DMS53 treated with DMSO at 0.1 percent for 48 hours (cell line): ENCODE measurements at regions not wholly inside any gene's neighbourhood (a gene's known extent, or its start where the extent isn't known, plus 50 kb on each side); places are given as distances from the start of the nearest gene placed in this dataset.

Experiments
- DNase-seq: peaks from one replicate; lab custom pipeline; 2025; ENCODE audit not compliant: unreplicated experiment; lab: John Stamatoyannopoulos, UW

DNA sequence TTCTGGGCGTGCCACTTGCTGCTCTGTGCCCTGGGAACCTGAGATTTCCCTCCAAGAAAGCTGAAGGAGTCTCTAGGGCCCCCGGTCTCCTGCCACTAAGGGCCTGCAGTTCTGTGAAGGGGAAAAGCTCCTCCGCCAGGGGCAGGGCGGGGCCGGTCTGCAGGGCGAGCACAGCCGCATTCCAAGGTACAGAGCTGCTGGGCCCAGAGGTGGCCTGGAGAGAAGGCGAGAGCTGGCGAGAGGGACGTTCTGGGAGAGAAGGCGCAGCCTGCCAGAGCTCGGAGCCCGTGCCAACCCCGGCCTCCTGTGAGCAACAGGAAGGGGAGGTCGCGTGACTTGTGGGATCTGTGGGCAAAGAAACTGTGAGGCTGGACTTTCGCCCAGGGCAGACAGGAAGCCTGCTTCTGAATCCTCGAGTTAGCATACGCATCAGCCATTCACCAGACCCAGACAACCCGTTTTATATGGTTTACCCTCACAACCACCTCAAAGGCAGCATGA is 500.4 kb downstream of the SHQ1 start:
- DNase-seq, result no peak

- DNase-seq, result no peak
Measured at GRCh38 chr3:72346526-72346926, 501.7 kb downstream of the SHQ1 start.

DNA sequence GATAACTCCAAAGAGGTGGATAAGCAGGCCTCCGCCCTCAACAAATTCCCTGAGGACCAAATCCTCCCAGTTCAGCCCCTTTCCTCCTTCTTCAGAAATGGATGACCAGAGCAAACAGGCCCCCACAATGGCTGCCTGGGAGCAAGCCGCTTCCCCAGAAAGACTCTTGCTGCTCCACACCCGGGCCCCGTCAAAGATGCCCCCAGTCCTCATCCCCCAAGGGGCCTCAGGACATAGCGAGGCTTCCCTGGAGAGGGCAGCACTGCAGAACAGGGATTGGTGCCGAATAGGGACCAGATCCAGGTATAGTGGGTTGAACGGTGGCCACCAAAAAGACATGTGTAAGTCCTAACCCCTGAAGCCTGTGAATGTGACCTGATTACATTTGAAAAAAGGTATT is 502.3 kb downstream of the SHQ1 start:
- DNase-seq, result no peak

DNA sequence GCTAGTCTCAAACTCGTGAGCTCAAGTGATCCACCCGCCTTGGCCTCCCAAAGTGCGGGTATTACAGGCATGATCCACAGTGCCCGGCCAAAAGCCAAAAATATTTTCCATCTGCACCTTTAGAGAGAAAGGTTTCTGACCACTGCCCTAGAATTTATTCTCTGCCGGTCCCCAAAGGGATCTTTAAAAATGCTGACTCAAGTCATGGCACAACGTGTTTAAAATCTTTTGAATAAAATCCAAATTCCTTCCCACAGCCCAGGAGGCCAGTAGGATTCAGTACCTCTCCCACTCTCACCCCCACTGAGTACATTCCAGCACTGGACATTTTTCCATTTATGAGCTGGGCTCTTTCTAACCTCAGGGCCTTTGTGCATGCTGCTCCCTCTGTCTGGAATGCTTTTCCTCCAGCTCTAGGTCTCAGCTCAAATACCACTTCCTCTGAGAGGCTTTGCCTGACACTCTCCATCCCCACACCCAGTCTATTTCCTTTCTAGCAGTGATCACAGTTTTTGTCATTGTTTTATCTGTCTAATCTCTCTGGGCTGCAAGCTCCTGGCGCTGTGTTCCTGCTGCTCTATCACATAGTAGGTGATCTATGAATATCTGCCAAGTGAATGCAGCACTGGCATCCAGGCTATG is 502.9 kb downstream of the SHQ1 start:
- DNase-seq, result no peak

DNA sequence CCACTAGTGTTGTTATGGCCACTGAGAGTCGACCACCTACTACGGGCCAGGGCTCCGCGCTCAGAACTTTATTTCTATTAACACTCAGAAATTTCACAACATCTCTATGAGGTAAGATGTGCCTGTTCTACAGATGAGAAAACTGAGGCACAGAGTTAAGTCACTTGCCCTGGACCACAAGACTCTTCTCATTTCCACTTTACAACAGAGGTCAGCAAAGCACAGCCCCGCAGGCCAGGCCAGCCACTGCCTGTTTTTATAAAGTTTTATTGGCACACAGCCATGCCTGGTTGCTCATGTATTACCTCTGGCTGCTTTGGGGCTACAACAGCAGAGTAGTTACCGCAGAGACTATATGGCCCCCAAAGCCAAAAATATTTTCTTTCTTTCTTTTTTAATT is 503.6 kb downstream of the SHQ1 start:
- DNase-seq, result no peak

DNA sequence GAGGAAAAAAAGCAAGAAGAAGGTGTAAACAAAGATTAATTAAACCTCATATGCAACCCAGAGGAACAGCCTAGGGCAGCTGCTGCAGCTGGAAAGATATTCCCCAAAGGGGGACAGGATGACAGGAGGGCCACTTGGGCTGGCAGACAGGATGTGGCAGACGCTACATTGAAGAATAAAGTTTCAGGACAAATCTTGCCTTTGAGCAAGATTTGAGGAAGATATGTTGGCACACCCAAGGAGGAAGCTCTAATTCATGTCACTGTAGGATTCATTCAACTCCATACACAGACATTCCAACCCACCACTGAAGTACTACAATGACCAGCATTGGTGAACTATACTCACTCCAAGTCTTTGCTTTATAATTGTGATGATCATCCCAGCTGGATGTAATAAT is 504.0 kb downstream of the SHQ1 start:
- no peak for DNase-seq

- DNase-seq, result no peak
Measured at GRCh38 chr3:72343078-72343477, 505.2 kb downstream of the SHQ1 start.

DNA sequence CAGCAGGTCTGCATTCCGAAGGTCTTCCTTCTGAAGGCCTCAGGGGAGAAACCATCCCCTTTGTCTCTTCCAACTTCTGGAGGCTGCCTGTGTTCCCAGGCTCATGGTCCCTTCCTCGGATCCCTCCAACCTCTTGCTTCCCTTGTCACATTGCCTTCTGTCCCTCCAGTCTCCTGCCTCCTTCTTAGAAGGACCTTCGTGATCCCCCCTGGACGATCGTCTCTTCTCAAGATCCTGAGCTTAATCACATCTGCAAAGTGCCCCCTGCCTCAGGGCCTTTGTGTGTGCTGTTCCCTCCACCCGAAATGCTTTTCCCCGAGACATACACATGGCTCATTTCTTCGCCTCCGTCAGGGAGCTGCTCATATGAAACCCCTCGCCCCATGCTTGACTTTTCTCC is 505.8 kb downstream of the SHQ1 start:
- no peak for DNase-seq

- no peak for DNase-seq
Measured at GRCh38 chr3:72341920-72342319, 506.3 kb downstream of the SHQ1 start.

- no peak for DNase-seq
Measured at GRCh38 chr3:72341380-72341770, 506.9 kb downstream of the SHQ1 start.

DNA sequence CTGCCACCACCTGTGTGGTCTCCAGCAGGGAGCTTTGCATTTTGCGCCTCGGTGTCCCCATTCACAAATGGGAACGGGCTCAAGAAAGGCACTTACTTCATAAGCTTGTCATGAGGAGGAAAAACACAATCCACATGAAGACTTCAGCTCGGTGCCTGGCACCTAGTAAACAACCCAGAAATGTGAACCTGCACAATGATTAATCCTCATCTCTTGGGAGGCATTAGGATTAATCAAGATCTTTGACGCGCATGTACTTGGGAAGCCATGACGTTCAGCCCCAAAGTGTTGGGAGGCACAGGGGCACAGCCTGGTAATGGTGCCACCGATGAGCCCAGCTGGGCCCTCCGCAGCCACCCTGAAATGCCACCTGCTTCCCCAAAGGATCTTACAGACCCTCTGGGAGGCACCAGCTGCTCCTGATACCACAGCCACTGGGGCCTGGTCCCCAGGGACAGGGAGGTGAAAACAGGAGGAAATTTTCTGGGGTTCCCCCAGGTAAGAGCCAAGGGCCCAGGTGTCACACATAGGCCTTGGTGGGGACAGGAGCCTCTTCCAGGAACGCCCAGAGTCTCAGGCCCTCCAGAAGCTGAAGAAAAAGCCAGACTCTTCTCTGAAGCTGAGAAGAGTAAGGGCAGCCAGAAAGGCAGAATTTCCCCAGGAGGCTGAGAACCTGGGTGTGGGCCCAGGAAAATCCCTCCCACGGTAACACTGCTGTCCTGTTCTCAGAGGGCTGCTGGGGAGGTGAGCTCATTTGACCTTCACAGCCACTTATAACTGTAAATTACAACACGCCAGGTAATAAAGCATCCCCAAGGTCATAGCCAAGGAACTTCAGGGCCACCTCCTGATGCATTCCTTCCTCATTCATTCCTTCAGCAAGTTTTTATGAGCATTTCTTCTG is 507.5 kb downstream of the SHQ1 start:
- no peak for DNase-seq

GRCh38 chr3:72340056-72340455 is 508.2 kb downstream of the SHQ1 start:
- no peak for DNase-seq

DNA sequence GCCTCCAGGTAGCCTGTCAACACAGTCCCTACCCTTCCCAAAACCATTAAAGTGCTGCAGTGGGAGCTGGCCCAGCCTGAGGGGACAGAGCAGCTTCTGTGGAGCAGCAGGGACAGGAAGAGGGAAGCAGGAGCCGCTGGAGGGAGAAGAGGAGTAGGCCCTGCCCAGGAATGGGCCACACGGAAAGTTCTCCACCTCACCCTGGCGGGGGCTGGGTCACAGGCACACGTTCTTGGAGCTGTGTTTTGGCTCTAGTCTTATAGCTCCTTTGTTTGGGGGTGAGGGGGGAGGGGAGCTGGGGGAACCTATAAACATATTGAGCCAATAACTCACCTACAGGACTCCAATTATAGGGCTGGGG is 508.6 kb downstream of the SHQ1 start:
- DNase-seq, result no peak

GRCh38 chr3:72338942-72339669 is 509.1 kb downstream of the SHQ1 start:
- DNase-seq, result no peak

DNA sequence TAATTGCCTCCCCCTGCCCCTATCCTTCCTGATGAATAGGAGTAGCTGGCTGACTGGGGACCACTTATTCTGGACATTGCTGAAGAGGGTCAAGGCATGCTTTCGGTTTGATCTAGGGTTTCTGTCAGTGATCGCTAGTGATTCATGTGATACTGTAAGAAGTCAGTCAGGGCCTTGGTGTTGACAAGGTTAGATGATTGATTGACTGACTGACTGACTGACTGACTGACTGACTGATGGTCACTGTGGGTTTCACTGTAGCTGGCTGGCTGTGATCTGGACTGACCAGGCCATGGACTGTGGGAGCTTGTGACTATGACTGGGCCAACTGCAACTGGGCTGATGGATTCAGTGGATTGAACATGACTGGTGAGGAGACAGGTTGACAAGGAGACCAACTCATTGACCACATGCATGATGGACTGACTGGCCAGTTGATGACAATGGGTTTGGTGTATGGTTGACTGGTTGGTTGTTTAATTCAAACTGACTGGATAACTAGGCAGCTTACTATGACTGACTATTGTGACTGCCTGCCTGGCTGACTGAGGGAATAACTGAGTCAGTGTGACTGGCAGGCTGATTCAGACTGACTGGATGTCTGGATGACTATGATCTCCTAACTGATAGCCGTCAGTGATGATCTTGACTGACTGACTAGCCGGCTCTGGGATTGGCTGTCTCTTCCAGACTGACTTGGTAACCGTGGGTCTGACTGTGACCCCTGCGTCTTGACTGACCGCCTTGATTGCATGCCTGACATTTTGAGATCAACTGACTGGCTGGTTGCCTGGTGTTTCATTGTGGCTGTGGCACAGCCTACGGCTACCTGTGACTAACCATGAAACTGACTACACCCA is 509.9 kb downstream of the SHQ1 start:
- no peak for DNase-seq

DNA sequence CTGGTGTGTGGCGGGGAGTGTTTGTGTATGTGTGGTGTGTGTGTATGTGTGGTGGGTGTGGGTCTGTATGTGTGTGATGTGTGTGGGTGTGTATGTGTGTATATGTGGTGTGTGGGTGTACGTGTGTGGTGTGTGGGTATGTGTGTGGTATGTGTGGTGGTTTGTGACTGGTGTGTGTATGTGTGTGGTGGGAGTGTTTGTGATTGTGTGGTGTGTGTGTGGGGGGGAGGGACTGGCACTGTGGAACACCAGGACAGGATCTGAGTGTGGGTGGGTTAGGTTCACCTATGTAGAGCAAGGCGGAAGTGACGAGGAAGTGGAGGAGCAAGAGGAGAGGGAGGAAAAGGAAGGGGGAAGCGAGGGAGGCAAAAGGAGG is 510.8 kb downstream of the SHQ1 start:
- no peak for DNase-seq

- no peak for DNase-seq
Measured at GRCh38 chr3:72336821-72337479, 511.3 kb downstream of the SHQ1 start.

DNA sequence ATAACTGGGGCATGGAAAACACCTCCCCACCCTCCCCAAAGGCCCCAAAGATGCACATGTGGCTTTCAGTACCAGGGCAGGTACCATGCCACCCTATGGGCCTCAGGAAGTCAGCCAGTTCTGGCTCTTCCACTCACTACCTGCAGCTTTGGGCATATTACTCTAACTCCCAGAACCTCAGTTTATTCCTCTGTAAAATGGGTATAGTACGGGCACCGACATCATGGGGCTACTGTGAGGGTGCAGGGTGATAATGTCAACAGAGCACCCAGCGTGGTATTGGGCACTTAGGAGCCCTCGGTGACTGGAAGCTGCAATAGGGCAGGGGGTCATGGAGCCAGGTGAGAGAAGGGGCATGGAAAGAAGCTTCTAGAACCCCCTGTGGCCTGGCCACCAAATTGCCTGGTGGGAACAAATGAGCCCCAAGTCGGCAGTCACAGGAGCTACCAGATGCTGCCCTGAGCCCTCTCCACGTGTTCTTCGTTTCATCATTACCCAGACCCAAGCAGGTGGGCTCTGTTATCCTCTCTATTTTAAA is 512.1 kb downstream of the SHQ1 start:
- DNase-seq, result no peak

DNA sequence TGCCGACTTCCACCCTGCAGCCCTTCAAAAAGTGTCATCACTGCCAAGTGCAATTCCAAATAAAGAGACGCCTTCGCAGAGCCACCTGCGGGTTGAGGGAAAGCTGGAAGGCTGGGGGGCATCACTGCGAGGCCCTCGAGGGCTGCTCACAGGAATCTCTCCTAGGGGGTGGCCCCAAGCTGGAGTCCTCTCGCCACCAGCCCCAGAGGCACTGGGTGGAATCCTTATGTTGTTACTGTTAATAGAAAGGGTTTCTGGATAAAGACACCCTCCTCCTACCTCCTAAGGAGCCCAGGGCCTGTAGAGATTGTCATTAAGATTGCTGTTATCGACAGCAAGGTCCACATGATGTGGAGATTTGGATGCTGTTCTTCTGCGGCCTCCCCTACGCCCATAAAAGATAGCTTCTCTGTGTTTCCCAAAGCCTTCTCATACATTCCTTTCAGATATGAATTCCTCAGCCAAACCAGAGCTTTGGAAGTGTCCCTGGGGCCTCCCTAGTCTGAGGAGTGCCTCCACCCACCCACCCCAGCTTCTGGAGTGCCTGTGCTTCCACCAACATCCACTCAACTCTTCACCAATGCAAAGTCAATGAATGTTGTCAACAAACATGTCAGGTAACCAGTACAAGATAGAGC is 512.7 kb downstream of the SHQ1 start:
- no peak for DNase-seq
